Endodermal cell (in vitro differentiated cells): ENCODE measurements at regions not wholly inside any gene's neighbourhood (a gene's known extent, or its start where the extent isn't known, plus 50 kb on each side); places are given as distances from the start of the nearest gene placed in this dataset.
A peak's percentile ranks its signal among the peaks of the same experiment; 100 is the strongest.

Experiments
- DNase-seq: peaks from one replicate; pipeline ENCODE4 v3.0.0-alpha.2; 2017
- H3K27ac ChIP-seq: 2 replicates; pipeline ENCODE4 v1.5.1; 2013; ENCODE audit warnings: mild to moderate bottlenecking, low read depth, low read length, moderate library complexity
- H3K27me3 ChIP-seq: 2 replicates; pipeline ENCODE4 v1.6.1; 2013; ENCODE audit warnings: mild to moderate bottlenecking, low read length, moderate library complexity; ENCODE audit not compliant: insufficient read depth, control insufficient read depth, poor library complexity, severe bottlenecking
- H3K36me3 ChIP-seq: 2 replicates; pipeline ENCODE4 v1.7.0; 2013; ENCODE audit warnings: mild to moderate bottlenecking, low read length, moderate library complexity; ENCODE audit not compliant: control insufficient read depth, insufficient read depth
- H3K4me1 ChIP-seq: one replicate; pipeline ENCODE4 v1.7.0; 2013; ENCODE audit warnings: low read length; ENCODE audit not compliant: control insufficient read depth, insufficient read depth
- H3K4me3 ChIP-seq: 2 replicates; pipeline ENCODE4 v1.5.1; 2013; ENCODE audit warnings: mild to moderate bottlenecking, low read length, moderate library complexity
- H3K9ac ChIP-seq: 2 replicates; pipeline ENCODE4 v1.6.1; 2013; ENCODE audit warnings: mild to moderate bottlenecking, low read length, moderate library complexity; ENCODE audit not compliant: poor library complexity, severe bottlenecking; ENCODE audit errors: extremely low read depth
- H3K9me3 ChIP-seq: 2 replicates; pipeline ENCODE4 v1.6.1; 2013; ENCODE audit warnings: mild to moderate bottlenecking, low read length, moderate library complexity; ENCODE audit not compliant: control insufficient read depth
- H3K27ac Mint-ChIP-seq: 2 replicates; pipeline ENCODE4 v1.8.0; 2020; ENCODE audit warnings: mixed read lengths
- H3K27me3 Mint-ChIP-seq: 2 replicates; pipeline ENCODE4 v1.8.0; 2021; ENCODE audit warnings: mild to moderate bottlenecking, mixed read lengths; ENCODE audit not compliant: insufficient read depth
- H3K36me3 Mint-ChIP-seq: 2 replicates; pipeline ENCODE4 v1.8.0; 2020; ENCODE audit warnings: low read depth, mixed read lengths
- H3K4me1 Mint-ChIP-seq: 2 replicates; pipeline ENCODE4 v1.8.0; 2020; ENCODE audit warnings: mixed read lengths
- H3K4me3 Mint-ChIP-seq: 2 replicates; pipeline ENCODE4 v1.8.0; 2020; ENCODE audit warnings: mild to moderate bottlenecking, moderate library complexity, mixed read lengths
- H3K9me3 Mint-ChIP-seq: 2 replicates; pipeline ENCODE4 v1.8.0; 2020; ENCODE audit warnings: mild to moderate bottlenecking, mixed read lengths
- WGBS, 2 experiments: methylation state at CpG; one replicate each; pipeline versions ENCODE4 v1.1.5 to v1.1.7; 2013; ENCODE audit warnings: missing lambda C conversion rate in 2 of 2, mixed read lengths in 1 of 2; ENCODE audit not compliant: insufficient coverage in 1 of 2, insufficient read length in 1 of 2; 5-methylcytosine and 5-hydroxymethylcytosine counted together
- TF ChIP-seq, protein P1 (sequence below): fragments of 200-600 bp; sonication (generic); conservative IDR thresholded peaks from 2 replicates; pipeline ENCODE4 v1.5.0; 2021; ENCODE audit warnings: antibody characterized with exemption, mild to moderate bottlenecking

DNA sequence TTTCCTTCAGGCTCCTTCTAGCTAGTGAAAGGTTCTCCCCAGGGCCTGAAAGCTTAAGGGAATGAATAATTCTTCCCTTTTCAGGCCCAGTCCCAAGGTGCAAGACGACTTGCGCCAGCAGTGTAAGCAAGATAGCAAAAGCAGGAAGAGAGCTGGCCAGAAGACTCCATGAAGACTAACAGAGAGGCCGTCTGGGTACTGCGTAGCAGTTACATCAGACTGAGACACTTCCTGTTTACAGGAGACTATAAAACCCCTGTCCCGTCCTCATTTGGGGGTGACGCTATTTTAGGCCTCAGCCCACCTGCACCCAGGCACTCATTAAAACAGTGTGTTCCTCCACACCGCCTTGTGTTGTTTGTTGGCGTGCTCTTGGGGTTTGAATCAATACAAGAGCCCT, 90.7 kb upstream of the MOCS2 start:
- no peak for DNase-seq
- H3K9ac ChIP-seq = no peak overlapping the region
- no peaks in the 10 kb centered on the region for H3K36me3 ChIP-seq
- H3K27me3 Mint-ChIP-seq = no peaks in the 10 kb centered on the region
- H3K4me1 ChIP-seq = no peaks in the 10 kb centered on the region
- no peaks in the 10 kb centered on the region for H3K9me3 ChIP-seq
- no peaks in the 10 kb centered on the region for H3K4me1 Mint-ChIP-seq
- WGBS, 2 experiments = 92% methylated on average over 5 to 8 of the region's 8 CpGs
- TF ChIP-seq, protein P1, sequence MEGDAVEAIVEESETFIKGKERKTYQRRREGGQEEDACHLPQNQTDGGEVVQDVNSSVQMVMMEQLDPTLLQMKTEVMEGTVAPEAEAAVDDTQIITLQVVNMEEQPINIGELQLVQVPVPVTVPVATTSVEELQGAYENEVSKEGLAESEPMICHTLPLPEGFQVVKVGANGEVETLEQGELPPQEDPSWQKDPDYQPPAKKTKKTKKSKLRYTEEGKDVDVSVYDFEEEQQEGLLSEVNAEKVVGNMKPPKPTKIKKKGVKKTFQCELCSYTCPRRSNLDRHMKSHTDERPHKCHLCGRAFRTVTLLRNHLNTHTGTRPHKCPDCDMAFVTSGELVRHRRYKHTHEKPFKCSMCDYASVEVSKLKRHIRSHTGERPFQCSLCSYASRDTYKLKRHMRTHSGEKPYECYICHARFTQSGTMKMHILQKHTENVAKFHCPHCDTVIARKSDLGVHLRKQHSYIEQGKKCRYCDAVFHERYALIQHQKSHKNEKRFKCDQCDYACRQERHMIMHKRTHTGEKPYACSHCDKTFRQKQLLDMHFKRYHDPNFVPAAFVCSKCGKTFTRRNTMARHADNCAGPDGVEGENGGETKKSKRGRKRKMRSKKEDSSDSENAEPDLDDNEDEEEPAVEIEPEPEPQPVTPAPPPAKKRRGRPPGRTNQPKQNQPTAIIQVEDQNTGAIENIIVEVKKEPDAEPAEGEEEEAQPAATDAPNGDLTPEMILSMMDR = no peak
- no peak overlapping the region for H3K4me3 ChIP-seq
- no peak overlapping the region for H3K27ac ChIP-seq
- H3K4me3 Mint-ChIP-seq = no peak overlapping the region
- no peaks in the 10 kb centered on the region for H3K9me3 Mint-ChIP-seq
- no peaks in the 10 kb centered on the region for H3K36me3 Mint-ChIP-seq
- no peak overlapping the region for H3K27ac Mint-ChIP-seq
- H3K27me3 ChIP-seq = no peaks in the 10 kb centered on the region

DNA sequence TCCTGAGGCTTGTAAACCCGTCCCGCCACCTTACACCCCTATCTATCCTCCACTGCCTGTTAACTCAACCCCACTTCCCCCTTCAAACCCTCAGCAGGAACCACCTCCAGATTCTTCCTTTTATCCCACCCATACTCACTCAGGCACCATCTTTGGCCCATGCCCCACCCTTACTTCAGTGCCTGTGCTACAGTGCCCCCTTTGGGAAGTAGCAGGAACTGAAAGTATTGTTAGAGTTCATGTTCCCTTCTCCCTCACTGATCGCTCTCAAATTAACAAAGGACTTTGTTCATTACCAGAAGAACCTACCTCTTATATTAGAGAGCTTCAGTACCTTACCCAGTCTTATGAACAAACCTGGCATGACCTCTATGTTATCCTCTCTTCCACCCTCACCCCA, 92.2 kb upstream of the MOCS2 start:
- Mint-ChIP-seq H3K9me3 (no peaks in the 10 kb centered on the region), H3K27me3 (peaks cover 7% of the 10 kb centered on the region), H3K4me1 (no peaks in the 10 kb centered on the region), H3K4me3 (no peak overlapping the region), H3K27ac (no peak overlapping the region), H3K36me3 (no peaks in the 10 kb centered on the region)
- H3K9ac ChIP-seq = no peak overlapping the region
- no peaks in the 10 kb centered on the region for H3K27me3 ChIP-seq
- DNase-seq = no peak
- no peaks in the 10 kb centered on the region for H3K9me3 ChIP-seq
- WGBS, 2 experiments = 93 to 100% methylated on average over 1 to 3 of the region's 3 CpGs
- H3K27ac ChIP-seq = no peak overlapping the region
- H3K36me3 ChIP-seq = no peaks in the 10 kb centered on the region
- H3K4me1 ChIP-seq = no peaks in the 10 kb centered on the region
- TF ChIP-seq, protein P1 = peak; percentile 60
- H3K4me3 ChIP-seq = no peak overlapping the region

DNA sequence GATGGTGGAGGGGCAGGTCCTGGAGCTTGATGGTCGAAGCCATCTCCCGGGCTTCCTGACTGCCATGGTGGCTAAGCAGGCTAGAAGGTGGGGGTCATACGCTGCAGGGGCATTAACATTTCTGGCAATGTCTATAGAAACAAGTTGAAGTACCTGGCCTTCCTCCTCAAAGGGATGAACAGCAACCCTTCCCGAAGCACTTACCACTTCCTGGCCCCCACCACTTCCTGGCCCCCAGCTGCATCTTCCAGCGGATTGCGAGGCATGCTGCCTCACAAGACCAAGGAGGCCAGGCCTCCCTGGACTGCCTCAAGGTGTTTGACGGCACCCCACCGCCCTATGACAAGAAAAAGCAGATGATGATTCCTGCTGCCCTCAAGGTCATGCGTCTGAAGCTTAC, 97.0 kb upstream of the MOCS2 start:
- no peak overlapping the region for H3K4me3 Mint-ChIP-seq
- TF ChIP-seq, protein P1 = no peak
- H3K9me3 Mint-ChIP-seq = no peaks in the 10 kb centered on the region
- Histone ChIP-seq H3K9me3 (no peaks in the 10 kb centered on the region), H3K4me3 (no peak overlapping the region), H3K9ac (no peak overlapping the region), H3K27me3 (no peaks in the 10 kb centered on the region), H3K36me3 (no peaks in the 10 kb centered on the region), H3K27ac (no peak overlapping the region), H3K4me1 (no peaks in the 10 kb centered on the region)
- DNase-seq = no peak
- peaks cover 7% of the 10 kb centered on the region for H3K4me1 Mint-ChIP-seq
- H3K27ac Mint-ChIP-seq = no peak overlapping the region
- peaks cover 7% of the 10 kb centered on the region for H3K27me3 Mint-ChIP-seq
- 88 to 95% methylated on average over 3 to 9 of the region's 9 CpGs for WGBS, 2 experiments
- no peaks in the 10 kb centered on the region for H3K36me3 Mint-ChIP-seq
